ENCODE measurements at regions not wholly inside any gene's neighbourhood (a gene's known extent, or its start where the extent isn't known, plus 50 kb on each side); places are given as distances from the start of the nearest gene placed in this dataset.

DNA sequence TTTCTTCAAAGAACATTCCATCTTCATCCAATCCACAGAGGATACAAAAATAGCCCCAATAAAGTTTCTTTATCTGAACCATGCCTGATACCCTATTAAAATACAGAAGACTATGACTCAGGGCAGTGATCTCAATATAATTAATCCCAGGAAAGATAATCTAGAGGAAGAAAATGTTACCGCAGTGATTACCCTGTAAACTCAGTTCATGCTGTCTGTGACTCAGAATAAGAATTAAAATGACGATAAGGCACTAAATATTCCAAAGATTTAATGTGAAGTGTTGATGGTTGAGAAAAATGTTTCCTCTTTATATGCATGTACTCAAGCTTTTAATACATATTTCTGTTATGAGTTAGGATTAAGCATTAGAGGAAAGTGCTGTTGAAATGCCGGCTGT is 88.6 kb upstream of the LYPLAL1 start:
- TF ChIP-seq, protein P1, sequence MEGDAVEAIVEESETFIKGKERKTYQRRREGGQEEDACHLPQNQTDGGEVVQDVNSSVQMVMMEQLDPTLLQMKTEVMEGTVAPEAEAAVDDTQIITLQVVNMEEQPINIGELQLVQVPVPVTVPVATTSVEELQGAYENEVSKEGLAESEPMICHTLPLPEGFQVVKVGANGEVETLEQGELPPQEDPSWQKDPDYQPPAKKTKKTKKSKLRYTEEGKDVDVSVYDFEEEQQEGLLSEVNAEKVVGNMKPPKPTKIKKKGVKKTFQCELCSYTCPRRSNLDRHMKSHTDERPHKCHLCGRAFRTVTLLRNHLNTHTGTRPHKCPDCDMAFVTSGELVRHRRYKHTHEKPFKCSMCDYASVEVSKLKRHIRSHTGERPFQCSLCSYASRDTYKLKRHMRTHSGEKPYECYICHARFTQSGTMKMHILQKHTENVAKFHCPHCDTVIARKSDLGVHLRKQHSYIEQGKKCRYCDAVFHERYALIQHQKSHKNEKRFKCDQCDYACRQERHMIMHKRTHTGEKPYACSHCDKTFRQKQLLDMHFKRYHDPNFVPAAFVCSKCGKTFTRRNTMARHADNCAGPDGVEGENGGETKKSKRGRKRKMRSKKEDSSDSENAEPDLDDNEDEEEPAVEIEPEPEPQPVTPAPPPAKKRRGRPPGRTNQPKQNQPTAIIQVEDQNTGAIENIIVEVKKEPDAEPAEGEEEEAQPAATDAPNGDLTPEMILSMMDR (IDR thresholded peaks at IDR 0.05 in 2 of 3, conservative IDR thresholded peaks at IDR 0.05 in 1 of 3; ENCODE audit: control insufficient read depth in 2 of 3, extremely low read depth in 1 of 3, insufficient read depth in 1 of 3, low read depth in 3 of 3, low read length in 3 of 3), result no peak
- TF ChIP-seq GABPA (IDR thresholded peaks at IDR 0.05; ENCODE audit: low read depth) (no peak), TARDBP (IDR thresholded peaks at IDR 0.05; ENCODE audit: borderline replicate concordance) (no peak), NR2C2 (IDR thresholded peaks at IDR 0.05; ENCODE audit: borderline replicate concordance, control insufficient read depth, insufficient read length, low read depth) (no peak), TBL1XR1 (IDR thresholded peaks at IDR 0.05; ENCODE audit: low read depth, low read length) (no peak)

Data from GM12878 (cell line).